HepG2 (cell line): ENCODE measurements at regions not wholly inside any gene's neighbourhood (a gene's known extent, or its start where the extent isn't known, plus 50 kb on each side); places are given as distances from the start of the nearest gene placed in this dataset.

Experiments
- ARHGAP35 ChIP-seq: sonication (generic); formaldehyde crosslinking; IDR thresholded peaks from 2 replicates; pipeline ENCODE4 v1.9.0; 2022; ENCODE audit warnings: mild to moderate bottlenecking, inconsistent platforms, moderate library complexity, missing genetic modification reagents, borderline replicate concordance
- CAMTA2 ChIP-seq: sonication (generic); formaldehyde crosslinking; IDR thresholded peaks from 2 replicates; pipeline ENCODE4 v1.4.0; 2020; ENCODE audit warnings: mild to moderate bottlenecking, missing genetic modification reagents, borderline replicate concordance
- HOXA9 ChIP-seq: sonication (generic); formaldehyde crosslinking; IDR thresholded peaks from 2 replicates; pipeline ENCODE4 v1.8.1; 2022; ENCODE audit warnings: missing genetic modification reagents, mild to moderate bottlenecking, moderate library complexity, borderline replicate concordance
- KDM2A ChIP-seq: sonication (generic); formaldehyde crosslinking; IDR thresholded peaks from 2 replicates; pipeline ENCODE4 v1.4.0; 2020; ENCODE audit warnings: low read depth, missing genetic modification reagents, borderline replicate concordance
- SMAD1 ChIP-seq: sonication (generic); formaldehyde crosslinking; IDR thresholded peaks from 2 replicates; pipeline ENCODE4 v1.4.0; 2020; ENCODE audit warnings: missing genetic modification reagents, low read depth, mild to moderate bottlenecking, borderline replicate concordance
- ZNF326 ChIP-seq: sonication (generic); formaldehyde crosslinking; IDR thresholded peaks from 2 replicates; pipeline ENCODE4 v1.4.0; 2020; ENCODE audit warnings: missing genetic modification reagents, borderline replicate concordance
- ZNF337 ChIP-seq: sonication (generic); formaldehyde crosslinking; IDR thresholded peaks from 2 replicates; pipeline ENCODE4 v1.5.1; 2020; ENCODE audit warnings: missing genetic modification reagents, low read depth, mild to moderate bottlenecking, borderline replicate concordance
- ZNF407 ChIP-seq: sonication (generic); formaldehyde crosslinking; IDR thresholded peaks from one replicate; pipeline ENCODE4 v1.5.1; 2020; ENCODE audit warnings: mild to moderate bottlenecking, missing genetic modification reagents; ENCODE audit errors: not compliant biosample characterization
- ZNF552 ChIP-seq: sonication (generic); formaldehyde crosslinking; IDR thresholded peaks from 2 replicates; pipeline ENCODE4 v1.9.0; 2022; ENCODE audit warnings: missing genetic modification reagents, mild to moderate bottlenecking, borderline replicate concordance
- ZNF740 ChIP-seq: sonication (generic); formaldehyde crosslinking; IDR thresholded peaks from 2 replicates; pipeline ENCODE4 v1.4.0; 2020; ENCODE audit warnings: missing genetic modification reagents
- ZNF841 ChIP-seq: sonication (generic); formaldehyde crosslinking; IDR thresholded peaks from 2 replicates; pipeline ENCODE4 v1.8.1; 2023; ENCODE audit warnings: missing genetic modification reagents, borderline replicate concordance
- TF ChIP-seq, protein P1 (sequence below): IDR thresholded peaks from 2 replicates; pipeline ENCODE4 v1.6.1; 2016

DNA sequence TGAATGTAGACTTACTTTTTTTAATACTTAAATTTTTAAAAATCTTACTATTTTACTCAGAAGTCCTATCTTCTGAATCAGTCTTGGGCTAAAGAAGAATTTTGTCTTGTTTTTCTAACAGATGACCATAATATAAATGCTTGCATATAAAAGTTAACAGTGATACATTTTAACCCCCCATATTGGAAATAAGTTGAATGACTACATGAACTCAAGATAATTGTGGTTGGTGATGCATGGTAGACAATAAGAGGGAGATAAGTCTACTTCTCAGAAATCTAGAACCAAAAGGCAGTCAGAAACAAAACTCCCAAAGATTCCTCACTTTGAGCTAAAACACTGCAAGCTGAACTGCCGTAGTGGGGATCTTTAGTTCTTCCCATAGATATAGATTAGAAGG, 868.4 kb upstream of the SOX9 start (continued):
- TF ChIP-seq ZNF407 (CRISPR knock-in tag): no peak
- TF ChIP-seq ARHGAP35 (CRISPR knock-in tag): no peak
- no peak for TF ChIP-seq KDM2A (CRISPR knock-in tag)
- no peak for TF ChIP-seq ZNF841 (CRISPR knock-in tag)
- TF ChIP-seq, protein P1, sequence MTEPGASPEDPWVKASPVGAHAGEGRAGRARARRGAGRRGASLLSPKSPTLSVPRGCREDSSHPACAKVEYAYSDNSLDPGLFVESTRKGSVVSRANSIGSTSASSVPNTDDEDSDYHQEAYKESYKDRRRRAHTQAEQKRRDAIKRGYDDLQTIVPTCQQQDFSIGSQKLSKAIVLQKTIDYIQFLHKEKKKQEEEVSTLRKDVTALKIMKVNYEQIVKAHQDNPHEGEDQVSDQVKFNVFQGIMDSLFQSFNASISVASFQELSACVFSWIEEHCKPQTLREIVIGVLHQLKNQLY (CRISPR knock-in tag): no peak
- TF ChIP-seq SMAD1 (CRISPR knock-in tag): no peak
- TF ChIP-seq HOXA9 (CRISPR knock-in tag): no peak
- TF ChIP-seq ZNF337 (CRISPR knock-in tag): no peak
- no peak for TF ChIP-seq ZNF326 (CRISPR knock-in tag)
- no peak for TF ChIP-seq CAMTA2 (CRISPR knock-in tag)
- TF ChIP-seq ZNF740 (CRISPR knock-in tag): no peak
- TF ChIP-seq ZNF552: no peak
- TF ChIP-seq, all 625 proteins: peak for 0
